ENCODE measurements at regions not wholly inside any gene's neighbourhood (a gene's known extent, or its start where the extent isn't known, plus 50 kb on each side); places are given as distances from the start of the nearest gene placed in this dataset.
"Not testable (repeated sequence)": the region's sequence is repeated elsewhere in the genome, so short reads cannot be mapped to it uniquely, and the experiment has no call there.

DNA sequence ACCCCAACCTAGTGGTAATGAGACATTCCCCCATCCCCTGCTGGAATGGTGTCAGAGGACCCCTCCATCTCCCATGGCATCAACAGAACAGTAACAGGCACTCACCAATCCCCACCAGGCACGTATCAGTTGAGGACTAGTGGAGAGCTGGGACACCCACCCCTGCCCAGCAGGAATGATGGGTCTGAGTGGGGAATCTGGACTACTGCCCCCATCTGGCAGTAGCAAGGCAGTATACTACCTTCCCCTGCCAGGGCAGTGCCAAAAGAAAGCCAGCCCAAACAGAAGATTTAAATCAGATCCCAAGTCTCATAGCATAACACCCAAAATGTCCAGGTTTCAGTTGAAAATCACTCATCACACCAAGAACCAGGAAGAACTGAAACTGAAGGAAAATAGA, 111.2 kb upstream of the NBPF12 start:
- H3K27ac ChIP-seq (ENCODE audit: low read length); BruUV-seq (replicated peaks); intact Hi-C loops (cut with micrococcal nuclease; ENCODE audit: unreplicated experiment); H3K4me1 ChIP-seq (ENCODE audit: control insufficient read depth, insufficient read depth, low read length); in situ Hi-C loops (cut with HindIII; ENCODE audit: low pct_unique_long_range_greater_than_20kb, low sequenced_read_pairs); H3K27me3 ChIP-seq (ENCODE audit: control insufficient read depth, insufficient read depth, low read length); H3K36me3 ChIP-seq (ENCODE audit: control insufficient read depth, insufficient read depth, low read length); H3K4me3 ChIP-seq (ENCODE audit: low read depth in 2 of 2, low read length in 2 of 2); DNase-seq (ENCODE audit: low read depth, low spot score); CTCF ChIA-PET; H3K9me3 ChIP-seq (ENCODE audit: control insufficient read depth, insufficient read depth, low read depth, low read length); ATAC-seq; POLR2A ChIA-PET: not testable (repeated sequence)

GRCh38 chr1:146794236-146794635, 143.9 kb upstream of the NBPF12 start:
- H3K4me3 ChIP-seq (ENCODE audit: low read depth in 2 of 2, low read length in 2 of 2); H3K9me3 ChIP-seq (ENCODE audit: control insufficient read depth, insufficient read depth, low read depth, low read length); DNase-seq (ENCODE audit: low read depth, low spot score); BruUV-seq (replicated peaks); H3K36me3 ChIP-seq (ENCODE audit: control insufficient read depth, insufficient read depth, low read length); POLR2A ChIA-PET; in situ Hi-C loops (cut with HindIII; ENCODE audit: low pct_unique_long_range_greater_than_20kb, low sequenced_read_pairs); H3K4me1 ChIP-seq (ENCODE audit: control insufficient read depth, insufficient read depth, low read length); H3K27me3 ChIP-seq (ENCODE audit: control insufficient read depth, insufficient read depth, low read length); intact Hi-C loops (cut with micrococcal nuclease; ENCODE audit: unreplicated experiment); ATAC-seq; CTCF ChIA-PET; H3K27ac ChIP-seq (ENCODE audit: low read length): not testable (repeated sequence)

DNA sequence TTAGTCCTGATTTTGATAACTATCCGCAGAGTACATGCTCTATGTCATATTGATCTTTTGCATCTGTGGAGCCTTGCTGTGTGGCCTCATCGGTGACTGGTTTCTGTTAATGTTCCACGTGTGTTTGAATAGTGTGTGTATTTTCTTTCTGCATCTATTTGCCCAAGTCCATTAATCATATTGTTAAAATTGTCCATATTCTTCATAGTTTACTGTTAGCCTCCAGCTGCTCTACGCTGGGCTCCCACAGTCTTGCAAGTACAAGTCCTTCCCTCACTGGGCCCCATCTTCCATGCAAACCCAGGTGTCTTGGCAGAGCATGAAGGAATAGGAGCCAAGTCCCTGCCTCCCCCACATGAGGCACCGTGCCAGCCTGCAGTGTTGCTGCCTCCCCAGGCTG, 145.4 kb upstream of the NBPF12 start:
- ATAC-seq; POLR2A ChIA-PET; in situ Hi-C loops (cut with HindIII; ENCODE audit: low pct_unique_long_range_greater_than_20kb, low sequenced_read_pairs); H3K9me3 ChIP-seq (ENCODE audit: control insufficient read depth, insufficient read depth, low read depth, low read length); H3K4me3 ChIP-seq (ENCODE audit: low read depth in 2 of 2, low read length in 2 of 2); H3K27me3 ChIP-seq (ENCODE audit: control insufficient read depth, insufficient read depth, low read length); H3K4me1 ChIP-seq (ENCODE audit: control insufficient read depth, insufficient read depth, low read length); H3K27ac ChIP-seq (ENCODE audit: low read length); intact Hi-C loops (cut with micrococcal nuclease; ENCODE audit: unreplicated experiment); H3K36me3 ChIP-seq (ENCODE audit: control insufficient read depth, insufficient read depth, low read length); CTCF ChIA-PET; BruUV-seq (replicated peaks); DNase-seq (ENCODE audit: low read depth, low spot score): not testable (repeated sequence)

GRCh38 chr1:146784212-146784940, 153.7 kb upstream of the NBPF12 start:
- DNase-seq (ENCODE audit: low read depth, low spot score); H3K27ac ChIP-seq (ENCODE audit: low read length); intact Hi-C loops (cut with micrococcal nuclease; ENCODE audit: unreplicated experiment); CTCF ChIA-PET; H3K9me3 ChIP-seq (ENCODE audit: control insufficient read depth, insufficient read depth, low read depth, low read length); H3K4me1 ChIP-seq (ENCODE audit: control insufficient read depth, insufficient read depth, low read length); BruUV-seq (replicated peaks); POLR2A ChIA-PET; H3K4me3 ChIP-seq (ENCODE audit: low read depth in 2 of 2, low read length in 2 of 2); H3K36me3 ChIP-seq (ENCODE audit: control insufficient read depth, insufficient read depth, low read length); H3K27me3 ChIP-seq (ENCODE audit: control insufficient read depth, insufficient read depth, low read length); in situ Hi-C loops (cut with HindIII; ENCODE audit: low pct_unique_long_range_greater_than_20kb, low sequenced_read_pairs); ATAC-seq: not testable (repeated sequence)

- not testable (repeated sequence) for DNase-seq (ENCODE audit: low read depth, low spot score)
These were observed 156.9 kb upstream of the NBPF12 start for GRCh38 chr1:146781235-146781634.

DNA sequence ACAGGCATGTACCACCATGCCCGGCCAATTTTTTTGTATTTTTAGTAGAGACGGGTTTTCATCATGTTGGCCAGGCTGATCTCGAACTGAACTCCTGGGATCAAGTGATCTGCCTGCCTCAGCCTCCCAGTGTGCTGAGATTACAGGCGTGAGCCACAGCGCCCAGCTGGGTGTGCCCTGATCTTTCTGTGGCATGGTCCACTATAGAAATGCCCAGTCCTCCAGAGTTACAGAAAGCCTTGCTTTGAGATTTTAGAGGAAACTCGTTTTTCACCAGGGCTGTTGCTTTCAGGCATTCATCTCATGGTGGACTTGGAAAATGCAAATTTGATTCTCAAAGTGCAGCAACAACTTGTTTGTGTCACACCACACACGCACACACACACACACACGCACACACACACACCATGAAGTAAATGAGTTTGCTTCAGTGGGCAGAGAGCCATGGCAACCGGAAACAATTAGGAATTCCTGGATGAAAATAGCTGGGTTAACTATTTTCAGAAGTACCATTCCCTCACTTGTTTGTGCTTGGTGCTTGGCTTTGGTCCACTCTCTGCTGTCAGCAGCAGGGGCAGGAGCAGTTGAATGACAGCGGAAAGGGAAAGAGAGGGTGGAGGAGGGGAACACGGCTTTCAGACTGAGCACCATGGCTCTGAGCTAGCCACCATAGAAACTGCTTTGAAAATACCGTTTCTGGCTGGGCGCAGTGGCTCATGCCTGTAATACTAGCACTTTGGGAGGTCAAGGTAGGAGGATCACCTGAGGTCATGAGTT, 160.1 kb upstream of the NBPF12 start:
- DNase-seq (ENCODE audit: low read depth, low spot score); ATAC-seq; POLR2A ChIA-PET; BruUV-seq (replicated peaks); intact Hi-C loops (cut with micrococcal nuclease; ENCODE audit: unreplicated experiment); H3K36me3 ChIP-seq (ENCODE audit: control insufficient read depth, insufficient read depth, low read length); H3K9me3 ChIP-seq (ENCODE audit: control insufficient read depth, insufficient read depth, low read depth, low read length); H3K4me1 ChIP-seq (ENCODE audit: control insufficient read depth, insufficient read depth, low read length); H3K4me3 ChIP-seq (ENCODE audit: low read depth in 2 of 2, low read length in 2 of 2); H3K27ac ChIP-seq (ENCODE audit: low read length); H3K27me3 ChIP-seq (ENCODE audit: control insufficient read depth, insufficient read depth, low read length); CTCF ChIA-PET; in situ Hi-C loops (cut with HindIII; ENCODE audit: low pct_unique_long_range_greater_than_20kb, low sequenced_read_pairs): not testable (repeated sequence)

More at GRCh38 chr1:146781235-146781634, 156.9 kb upstream of the NBPF12 start:
- POLR2A ChIA-PET; H3K27ac ChIP-seq (ENCODE audit: low read length); CTCF ChIA-PET; H3K4me3 ChIP-seq (ENCODE audit: low read depth in 2 of 2, low read length in 2 of 2); H3K4me1 ChIP-seq (ENCODE audit: control insufficient read depth, insufficient read depth, low read length); H3K27me3 ChIP-seq (ENCODE audit: control insufficient read depth, insufficient read depth, low read length); H3K9me3 ChIP-seq (ENCODE audit: control insufficient read depth, insufficient read depth, low read depth, low read length); in situ Hi-C loops (cut with HindIII; ENCODE audit: low pct_unique_long_range_greater_than_20kb, low sequenced_read_pairs); intact Hi-C loops (cut with micrococcal nuclease; ENCODE audit: unreplicated experiment); H3K36me3 ChIP-seq (ENCODE audit: control insufficient read depth, insufficient read depth, low read length); ATAC-seq; BruUV-seq (replicated peaks): not testable (repeated sequence)

- CTCF ChIA-PET; intact Hi-C loops (cut with micrococcal nuclease; ENCODE audit: unreplicated experiment); H3K4me3 ChIP-seq (ENCODE audit: low read depth in 2 of 2, low read length in 2 of 2); POLR2A ChIA-PET; ATAC-seq; in situ Hi-C loops (cut with HindIII; ENCODE audit: low pct_unique_long_range_greater_than_20kb, low sequenced_read_pairs); H3K36me3 ChIP-seq (ENCODE audit: control insufficient read depth, insufficient read depth, low read length); DNase-seq (ENCODE audit: low read depth, low spot score); H3K9me3 ChIP-seq (ENCODE audit: control insufficient read depth, insufficient read depth, low read depth, low read length); H3K27ac ChIP-seq (ENCODE audit: low read length); H3K27me3 ChIP-seq (ENCODE audit: control insufficient read depth, insufficient read depth, low read length); H3K4me1 ChIP-seq (ENCODE audit: control insufficient read depth, insufficient read depth, low read length); BruUV-seq (replicated peaks): not testable (repeated sequence)
These were observed 163.1 kb upstream of the NBPF12 start for GRCh38 chr1:146774988-146775387.
